ENCODE measurements at regions not wholly inside any gene's neighbourhood (a gene's known extent, or its start where the extent isn't known, plus 50 kb on each side); places are given as distances from the start of the nearest gene placed in this dataset.
"Not testable (repeated sequence)": the region's sequence is repeated elsewhere in the genome, so short reads cannot be mapped to it uniquely, and the experiment has no call there.

DNA sequence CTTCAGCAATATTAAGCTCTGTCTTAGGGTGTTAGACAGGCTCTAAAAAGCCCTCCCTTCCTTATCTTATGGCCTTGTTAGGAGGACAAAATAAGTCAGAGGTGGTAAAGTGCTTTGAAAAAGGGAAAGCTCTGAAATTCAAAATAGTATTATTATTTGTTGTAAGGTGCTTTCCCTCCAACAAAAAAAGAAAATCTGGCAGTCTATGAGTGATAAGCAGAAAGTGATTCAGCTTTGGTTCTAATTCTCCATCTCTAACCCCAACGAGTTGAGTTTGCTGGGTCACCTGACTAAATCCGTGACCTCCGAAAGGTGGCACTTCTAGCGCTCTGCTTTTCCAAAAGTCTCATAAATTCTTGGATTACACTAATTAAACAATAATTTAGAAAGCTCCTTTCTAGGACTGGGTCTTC lies 305.1 kb downstream of the BCL2L11 start:
- peaks cover 24% of the 10 kb centered on the region for H3K36me3 Mint-ChIP-seq (ENCODE audit: low read depth)
- peak overlapping the region; percentile 76 for H3K27ac Mint-ChIP-seq
- H3K9me3 Mint-ChIP-seq; H3K4me3 Mint-ChIP-seq; intact Hi-C loops (cut with micrococcal nuclease); DNase-seq; H3K27me3 Mint-ChIP-seq: not testable (repeated sequence)
- peaks cover 26% of the 10 kb centered on the region for H3K4me1 Mint-ChIP-seq

DNA sequence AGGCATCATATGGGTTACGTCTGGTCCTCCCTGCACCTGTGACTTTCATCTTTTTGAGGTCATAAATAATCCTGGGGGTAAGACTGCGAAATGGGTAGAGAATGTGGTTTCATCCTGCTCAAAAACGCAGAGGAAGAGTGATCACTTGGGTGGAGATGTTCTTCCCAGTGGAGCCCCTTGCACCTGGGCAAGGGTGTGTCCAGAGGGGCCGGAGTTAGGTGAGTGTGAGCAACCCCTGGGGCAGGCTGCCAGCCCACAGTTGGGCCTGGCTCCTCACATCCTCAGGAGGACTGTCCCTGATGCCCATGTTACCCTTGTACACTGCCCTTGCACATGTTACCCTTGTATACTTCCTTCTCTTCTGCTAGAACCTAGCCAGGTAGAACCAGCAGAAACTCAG lies 306.6 kb downstream of the BCL2L11 start:
- H3K27me3 Mint-ChIP-seq; DNase-seq; H3K9me3 Mint-ChIP-seq; H3K4me3 Mint-ChIP-seq; intact Hi-C loops (cut with micrococcal nuclease): not testable (repeated sequence)
- H3K36me3 Mint-ChIP-seq (ENCODE audit: low read depth): peaks cover 22% of the 10 kb centered on the region
- peaks cover 28% of the 10 kb centered on the region for H3K4me1 Mint-ChIP-seq
- peak overlapping the region; percentile 77 for H3K27ac Mint-ChIP-seq

DNA sequence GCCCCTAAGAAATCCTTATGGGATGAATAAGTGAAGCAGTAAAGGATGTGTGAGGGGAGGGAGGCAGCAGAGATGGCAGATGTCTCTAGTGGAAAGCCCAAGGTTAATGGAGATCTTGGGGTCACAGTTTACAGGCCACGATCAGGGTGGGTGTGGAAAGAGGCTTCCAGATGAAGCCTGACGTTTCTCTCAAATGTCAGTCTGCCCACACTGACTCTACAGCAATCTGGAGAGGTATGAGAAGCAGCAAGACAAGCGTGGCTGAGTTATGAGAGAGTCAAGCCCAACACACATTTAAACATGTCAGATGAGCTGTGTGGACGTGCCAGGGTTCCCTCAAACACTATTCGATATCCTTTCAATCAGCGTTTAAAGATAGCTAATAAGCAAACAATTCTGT lies 308.2 kb downstream of the BCL2L11 start:
- DNase-seq; H3K9me3 Mint-ChIP-seq; H3K27me3 Mint-ChIP-seq; H3K4me3 Mint-ChIP-seq; intact Hi-C loops (cut with micrococcal nuclease): not testable (repeated sequence)
- peaks cover 27% of the 10 kb centered on the region for H3K4me1 Mint-ChIP-seq
- peaks cover 21% of the 10 kb centered on the region for H3K36me3 Mint-ChIP-seq (ENCODE audit: low read depth)
- peak overlapping the region; percentile 91 for H3K27ac Mint-ChIP-seq

DNA sequence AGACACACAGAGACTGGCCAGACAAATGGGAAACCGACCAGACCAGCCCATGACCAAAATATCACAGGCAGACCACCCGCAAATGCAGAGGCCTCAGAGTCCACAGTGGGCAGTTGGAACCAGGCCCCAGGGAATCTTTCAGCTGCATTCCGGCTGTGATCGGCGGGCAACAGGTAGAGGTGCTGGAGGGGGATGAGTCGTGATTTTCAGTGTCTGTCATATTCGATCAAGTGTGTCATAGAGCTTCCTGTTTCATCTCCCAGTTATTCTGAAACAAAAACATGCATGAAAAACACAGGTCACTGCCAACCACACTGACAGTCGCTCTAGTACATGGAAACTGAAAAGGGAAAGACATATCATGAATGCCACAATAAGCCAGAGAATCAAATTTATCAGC lies 308.6 kb downstream of the BCL2L11 start:
- H3K9me3 Mint-ChIP-seq; DNase-seq; H3K4me3 Mint-ChIP-seq; intact Hi-C loops (cut with micrococcal nuclease); H3K27me3 Mint-ChIP-seq: not testable (repeated sequence)
- H3K4me1 Mint-ChIP-seq: peaks cover 27% of the 10 kb centered on the region
- H3K36me3 Mint-ChIP-seq (ENCODE audit: low read depth): peaks cover 21% of the 10 kb centered on the region
- peak overlapping the region; percentile 91 for H3K27ac Mint-ChIP-seq

DNA sequence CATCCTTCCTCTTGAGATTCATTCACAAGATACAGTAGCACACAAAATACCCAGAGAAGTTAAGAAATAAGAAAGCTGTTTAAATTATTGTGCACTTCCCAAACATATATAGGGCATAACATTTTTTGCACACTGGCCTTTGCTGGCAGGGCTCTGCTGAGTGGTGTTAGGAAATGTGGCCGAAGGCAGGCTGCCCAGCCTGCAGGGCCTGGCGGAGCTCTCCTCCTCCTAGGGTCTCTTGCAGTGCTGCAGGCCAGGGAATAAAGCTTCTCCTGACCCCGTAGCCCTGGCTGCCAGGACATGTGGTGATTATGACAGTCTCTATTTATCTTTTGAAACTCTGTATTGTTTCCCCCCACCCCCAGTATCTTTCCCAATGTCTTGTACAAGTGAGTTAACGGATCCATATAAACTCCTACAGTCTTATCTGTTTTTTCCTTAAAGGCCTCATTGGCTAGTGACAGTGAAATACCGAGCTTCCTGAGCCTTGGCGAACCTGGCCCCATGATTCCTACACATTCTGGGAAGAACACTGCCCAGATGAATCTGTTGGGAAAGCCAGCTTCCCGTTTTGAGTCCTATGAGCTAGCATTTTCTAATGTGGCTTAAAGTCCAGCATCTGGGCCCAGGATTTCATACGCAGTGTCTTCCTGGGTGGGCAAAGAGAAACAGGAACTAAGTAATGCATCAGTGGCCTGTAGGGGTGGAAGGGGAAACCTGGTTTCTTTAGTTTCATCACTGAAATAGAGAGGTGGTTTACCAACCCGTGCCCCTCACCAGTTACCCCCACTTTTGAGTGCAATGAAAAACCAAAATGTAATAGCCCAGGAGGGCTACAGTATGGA lies 310.3 kb downstream of the BCL2L11 start:
- not testable (repeated sequence) for H3K27ac Mint-ChIP-seq, H3K27me3 Mint-ChIP-seq
- H3K36me3 Mint-ChIP-seq (ENCODE audit: low read depth): peaks cover 21% of the 10 kb centered on the region

GRCh38 chr2:111432423-111432822 lies 311.7 kb downstream of the BCL2L11 start:
- DNase-seq; H3K9me3 Mint-ChIP-seq; H3K27me3 Mint-ChIP-seq; intact Hi-C loops (cut with micrococcal nuclease): not testable (repeated sequence)
- Mint-ChIP-seq H3K27ac (peak overlapping the region; percentile 83), H3K4me3 (peak overlapping the region; percentile 34), H3K4me1 (peaks cover 23% of the 10 kb centered on the region), H3K36me3 (ENCODE audit: low read depth) (peaks cover 16% of the 10 kb centered on the region)

More for the DNA sequence above, 310.3 kb downstream of the BCL2L11 start:
- H3K4me3 Mint-ChIP-seq; DNase-seq; H3K9me3 Mint-ChIP-seq; intact Hi-C loops (cut with micrococcal nuclease): not testable (repeated sequence)
- H3K4me1 Mint-ChIP-seq: peaks cover 27% of the 10 kb centered on the region

- DNase-seq; H3K27ac Mint-ChIP-seq; H3K27me3 Mint-ChIP-seq; H3K9me3 Mint-ChIP-seq; H3K4me3 Mint-ChIP-seq; intact Hi-C loops (cut with micrococcal nuclease): not testable (repeated sequence)
- Mint-ChIP-seq H3K36me3 (ENCODE audit: low read depth) (peaks cover 13% of the 10 kb centered on the region), H3K4me1 (peaks cover 22% of the 10 kb centered on the region)
Observed at GRCh38 chr2:111432916-111433499, 312.3 kb downstream of the BCL2L11 start.

- H3K9me3 Mint-ChIP-seq; H3K4me3 Mint-ChIP-seq; H3K27me3 Mint-ChIP-seq; DNase-seq; H3K27ac Mint-ChIP-seq; H3K36me3 Mint-ChIP-seq (ENCODE audit: low read depth); intact Hi-C loops (cut with micrococcal nuclease): not testable (repeated sequence)
- H3K4me1 Mint-ChIP-seq: peaks cover 17% of the 10 kb centered on the region
Observed at GRCh38 chr2:111433892-111434607, 313.3 kb downstream of the BCL2L11 start.

DNA sequence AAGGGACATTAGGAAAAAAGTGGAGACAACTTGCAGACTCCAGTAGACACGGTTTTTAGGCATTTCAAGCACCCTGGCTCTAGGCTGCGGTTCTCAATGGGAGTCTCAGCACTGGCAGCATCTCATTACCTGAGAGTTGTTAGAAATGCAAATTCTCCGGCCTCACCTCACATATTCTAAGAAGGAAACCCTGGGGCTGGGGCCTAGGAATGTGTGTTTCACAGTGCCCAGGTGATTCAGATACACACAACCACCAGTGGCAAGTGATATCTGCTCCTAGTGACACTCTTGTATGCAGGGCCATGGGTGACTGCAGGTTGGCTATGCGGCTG lies 313.9 kb downstream of the BCL2L11 start:
- H3K4me1 Mint-ChIP-seq: peaks cover 14% of the 10 kb centered on the region
- H3K27me3 Mint-ChIP-seq; H3K36me3 Mint-ChIP-seq (ENCODE audit: low read depth); DNase-seq; H3K27ac Mint-ChIP-seq; intact Hi-C loops (cut with micrococcal nuclease); H3K9me3 Mint-ChIP-seq; H3K4me3 Mint-ChIP-seq: not testable (repeated sequence)

DNA sequence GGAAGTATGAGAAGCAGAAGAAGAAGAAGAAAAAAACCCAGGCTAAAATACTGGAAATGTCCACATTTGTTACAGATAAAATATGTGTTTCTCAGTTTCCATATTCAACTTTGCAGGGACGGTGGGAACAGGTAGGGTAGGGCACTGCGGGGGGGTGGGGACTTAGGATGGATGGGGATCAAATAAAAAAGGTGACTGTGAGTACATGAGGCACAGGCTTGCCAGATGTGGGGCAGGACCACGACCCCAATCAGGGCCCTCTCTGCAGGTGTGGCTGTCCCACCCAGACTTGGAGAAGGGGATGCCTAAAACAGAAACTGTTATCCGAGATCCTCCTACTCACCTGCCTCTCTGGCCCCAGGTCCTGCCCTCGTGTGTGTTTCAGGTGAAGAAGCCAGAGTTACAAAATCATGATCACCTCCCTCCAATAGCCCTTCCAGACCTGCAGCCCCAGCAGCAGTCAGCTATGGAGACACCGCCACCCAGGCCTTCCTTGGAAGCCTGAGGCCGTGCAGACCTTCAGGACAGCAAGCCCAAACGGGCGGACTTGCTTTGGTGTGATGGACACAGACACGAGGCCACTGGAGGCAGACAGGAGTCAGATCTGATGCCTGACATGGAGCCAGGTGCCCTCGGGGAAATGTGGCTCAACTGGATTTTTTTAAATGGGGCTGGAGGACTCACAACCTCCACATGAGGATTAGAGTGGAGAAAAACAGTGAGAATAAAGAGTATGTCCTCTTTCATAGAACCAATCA lies 315.0 kb downstream of the BCL2L11 start:
- H3K27me3 Mint-ChIP-seq; H3K27ac Mint-ChIP-seq; intact Hi-C loops (cut with micrococcal nuclease): not testable (repeated sequence)

GRCh38 chr2:111436411-111436810 lies 315.7 kb downstream of the BCL2L11 start:
- H3K36me3 Mint-ChIP-seq (ENCODE audit: low read depth); H3K4me3 Mint-ChIP-seq; DNase-seq; H3K27me3 Mint-ChIP-seq; intact Hi-C loops (cut with micrococcal nuclease); H3K9me3 Mint-ChIP-seq; H3K27ac Mint-ChIP-seq: not testable (repeated sequence)
- H3K4me1 Mint-ChIP-seq: peaks cover 11% of the 10 kb centered on the region

More for the DNA sequence above, 315.0 kb downstream of the BCL2L11 start:
- not testable (repeated sequence) for H3K36me3 Mint-ChIP-seq (ENCODE audit: low read depth); H3K9me3 Mint-ChIP-seq; H3K4me3 Mint-ChIP-seq; DNase-seq
- H3K4me1 Mint-ChIP-seq: peaks cover 14% of the 10 kb centered on the region

DNA sequence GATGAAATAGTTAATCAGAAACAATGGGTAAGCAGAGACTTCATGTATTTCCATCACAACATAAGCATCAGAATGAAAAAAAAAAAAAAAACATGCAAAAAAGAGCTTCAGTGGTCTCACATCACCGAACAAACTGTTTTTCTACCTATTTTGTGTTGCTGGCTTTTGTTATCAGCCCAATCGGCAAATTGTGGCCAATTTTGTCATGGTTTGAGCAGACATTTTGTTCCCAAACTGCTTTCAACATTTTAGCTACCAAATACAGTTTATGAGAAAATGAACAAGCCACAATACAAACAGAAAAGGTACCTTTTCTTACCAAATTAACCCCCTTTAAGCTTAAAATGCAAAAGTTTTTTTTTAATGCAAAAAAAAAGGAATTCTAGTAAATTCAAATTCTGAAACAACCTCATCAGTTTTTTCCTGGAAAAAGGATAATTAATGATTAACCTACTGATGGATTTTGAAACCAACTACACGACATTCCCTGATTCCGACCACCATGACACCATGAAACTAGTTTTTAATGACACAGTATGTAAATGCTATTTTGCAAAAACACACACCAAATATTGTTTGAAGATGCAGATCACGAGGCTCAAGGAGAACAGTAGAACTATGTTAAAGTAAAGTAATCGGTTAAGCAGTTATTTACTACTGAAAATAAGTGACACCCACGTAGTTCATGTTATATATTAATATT lies 316.7 kb downstream of the BCL2L11 start:
- H3K36me3 Mint-ChIP-seq (ENCODE audit: low read depth); H3K4me3 Mint-ChIP-seq; intact Hi-C loops (cut with micrococcal nuclease); DNase-seq; H3K27me3 Mint-ChIP-seq; H3K9me3 Mint-ChIP-seq; H3K4me1 Mint-ChIP-seq: not testable (repeated sequence)
- H3K27ac Mint-ChIP-seq: peak overlapping the region; percentile 58

DNA sequence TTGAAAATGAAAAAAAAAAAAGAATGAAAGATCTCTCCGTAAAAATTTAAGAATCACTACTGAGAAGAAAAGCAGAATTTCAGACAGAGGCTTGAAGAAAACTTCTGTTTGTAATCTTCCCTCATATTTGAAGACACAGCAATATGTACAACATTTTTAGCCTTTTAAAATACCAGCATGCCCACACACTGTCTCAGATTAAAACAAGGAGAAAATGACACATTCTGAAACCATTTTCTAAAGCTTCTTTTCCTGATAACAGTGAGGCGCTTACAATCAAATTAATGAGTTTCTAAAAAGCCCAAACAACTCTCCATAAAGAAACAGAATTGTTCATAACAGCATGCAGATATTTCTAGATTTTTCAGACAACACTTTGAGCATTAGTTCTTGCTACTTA lies 317.4 kb downstream of the BCL2L11 start:
- H3K27me3 Mint-ChIP-seq; H3K4me3 Mint-ChIP-seq; intact Hi-C loops (cut with micrococcal nuclease): not testable (repeated sequence)

More for the DNA sequence above, 317.4 kb downstream of the BCL2L11 start:
- peak overlapping the region; percentile 58 for H3K27ac Mint-ChIP-seq
- not testable (repeated sequence) for H3K36me3 Mint-ChIP-seq (ENCODE audit: low read depth); DNase-seq; H3K9me3 Mint-ChIP-seq; H3K4me1 Mint-ChIP-seq
